Left cardiac atrium (tissue), 4 donors: ENCODE measurements at regions not wholly inside any gene's neighbourhood (a gene's known extent, or its start where the extent isn't known, plus 50 kb on each side); places are given as distances from the start of the nearest gene placed in this dataset.

Source experiments
- ATAC-seq, 2 donors: fragments of 200-7000 bp; cut with Tn5 transposase; one replicate each; pipeline ENCODE4 v1.9.1; 2020; ENCODE audit warnings: mild to moderate bottlenecking in 2 of 2, moderate library complexity in 2 of 2
- DNase-seq: peaks from one replicate; pipeline ENCODE4 v3.0.0-alpha.2; 2020
- intact Hi-C, 2 donors: fragments of 100-400 bp; cut with DNase I; formaldehyde crosslinking; loops; one replicate each; pipeline versions ENCODE4 v1.14.1 to v1.15.1; 2022 to 2023
- donor health status: DM: no; HTN: yes; CAD: no.
- donor health status: DM: no; HTN: yes; CAD: no; lungs with severe emphysema.
- donor health status: DM: yes; HTN: yes; CAD: no.
- donor health status: Dilated cardiomyopathy.

GRCh38 chr12:105939181-105939721, 199.5 kb downstream of the NUAK1 start:
- no peak for DNase-seq
- intact Hi-C loops = no loop called here
- no peak for ATAC-seq

GRCh38 chr12:105942281-105942680, 196.5 kb downstream of the NUAK1 start:
- ATAC-seq (no peak), DNase-seq (no peak)
- intact Hi-C loops = no loop called here

GRCh38 chr12:105943525-105943924, 195.2 kb downstream of the NUAK1 start:
- intact Hi-C loops = no loop called here
- ATAC-seq = no peak
- DNase-seq = no peak

GRCh38 chr12:105944628-105945027, 194.1 kb downstream of the NUAK1 start:
- ATAC-seq (no peak), DNase-seq (no peak)
- intact Hi-C loops = no loop called here

- intact Hi-C loops = no loop called here
- DNase-seq = no peak
- ATAC-seq = no peak
Observed at GRCh38 chr12:105945880-105946279, 192.9 kb downstream of the NUAK1 start.

GRCh38 chr12:105946493-105946901, 192.3 kb downstream of the NUAK1 start:
- intact Hi-C loops = no loop called here
- ATAC-seq (peak; percentile 92 to 96), DNase-seq (peak; percentile 75)

- ATAC-seq = no peak
- DNase-seq = no peak
- intact Hi-C loops = no loop called here
Observed at GRCh38 chr12:105947906-105948305, 190.8 kb downstream of the NUAK1 start.

- intact Hi-C loops = no loop called here
- no peak for ATAC-seq
Observed at GRCh38 chr12:105948331-105948730, 190.4 kb downstream of the NUAK1 start.

GRCh38 chr12:105949391-105949790, 189.4 kb downstream of the NUAK1 start:
- intact Hi-C loops = no loop called here
- ATAC-seq = no peak
- no peak for DNase-seq

More at GRCh38 chr12:105948331-105948730, 190.4 kb downstream of the NUAK1 start:
- DNase-seq = no peak

GRCh38 chr12:105951732-105952131, 187.0 kb downstream of the NUAK1 start:
- intact Hi-C loops = no loop called here
- no peak for ATAC-seq

GRCh38 chr12:105954951-105955931, 183.5 kb downstream of the NUAK1 start:
- DNase-seq (peak; percentile 23), ATAC-seq (peak; percentile 36 to 48)

More at GRCh38 chr12:105951732-105952131, 187.0 kb downstream of the NUAK1 start:
- no peak for DNase-seq

GRCh38 chr12:105955976-105956375, 182.8 kb downstream of the NUAK1 start:
- ATAC-seq = no peak

More at GRCh38 chr12:105954951-105955931, 183.5 kb downstream of the NUAK1 start:
- intact Hi-C loops = no loop called here

GRCh38 chr12:105956662-105957457, 181.9 kb downstream of the NUAK1 start:
- DNase-seq = no peak
- peak; percentile 41 to 54 for ATAC-seq
- intact Hi-C loops = no loop called here

More at GRCh38 chr12:105955976-105956375, 182.8 kb downstream of the NUAK1 start:
- intact Hi-C loops = no loop called here
- DNase-seq = no peak

- intact Hi-C loops = loop anchor here in 1 of 2 donors (10.0 kb wide), 1 partner anchor 174 kb away; the partner anchor contains the start of gene NUAK1
- peak in 1 of 2 donors; percentile 51 for ATAC-seq
Observed at GRCh38 chr12:105960319-105961083, 178.3 kb downstream of the NUAK1 start.

GRCh38 chr12:105961821-105962671, 176.7 kb downstream of the NUAK1 start:
- no peak for DNase-seq
- no peak for ATAC-seq
- intact Hi-C loops = loop anchor here in 1 of 2 donors (10.0 kb wide), 1 partner anchor 173 kb away; the partner anchor contains the start of gene NUAK1

More at GRCh38 chr12:105960319-105961083, 178.3 kb downstream of the NUAK1 start:
- DNase-seq = no peak

GRCh38 chr12:105967038-105967776, 171.5 kb downstream of the NUAK1 start:
- intact Hi-C loops = loop anchor here in 1 of 2 donors (10.0 kb wide), 1 partner anchor 168 kb away; the partner anchor contains the start of gene NUAK1
- ATAC-seq (peak; percentile 82 to 84), DNase-seq (no peak)

GRCh38 chr12:105968025-105968424, 170.7 kb downstream of the NUAK1 start:
- ATAC-seq (no peak), DNase-seq (no peak)
- intact Hi-C loops = loop anchor here in 1 of 2 donors (10.0 kb wide), 1 partner anchor 167 kb away; the partner anchor contains the start of gene NUAK1
